Activated naive CD8-positive, alpha-beta T cell treated with anti-CD3 and anti-CD28 coated beads for 36 hours (primary cell): ENCODE measurements at regions not wholly inside any gene's neighbourhood (a gene's known extent, or its start where the extent isn't known, plus 50 kb on each side); places are given as distances from the start of the nearest gene placed in this dataset.

ENCODE experiments used
- DNase-seq: peaks from one replicate; pipeline ENCODE4 v3.0.0; 2021
- H3K27ac Mint-ChIP-seq: one replicate; pipeline ENCODE4 v1.8.0; 2022; ENCODE audit warnings: mild to moderate bottlenecking, moderate library complexity, mixed read lengths
- H3K27me3 Mint-ChIP-seq: one replicate; pipeline ENCODE4 v1.8.0; 2022; ENCODE audit warnings: mild to moderate bottlenecking, mixed read lengths
- H3K36me3 Mint-ChIP-seq: one replicate; pipeline ENCODE4 v1.8.0; 2021; ENCODE audit warnings: mild to moderate bottlenecking, mixed read lengths
- H3K4me1 Mint-ChIP-seq: one replicate; pipeline ENCODE4 v1.8.0; 2021; ENCODE audit warnings: mixed read lengths
- H3K4me3 Mint-ChIP-seq: one replicate; pipeline ENCODE4 v1.8.0; 2022; ENCODE audit warnings: mild to moderate bottlenecking, moderate library complexity, mixed read lengths
- H3K9me3 Mint-ChIP-seq: one replicate; pipeline ENCODE4 v1.8.0; 2022; ENCODE audit warnings: mixed read lengths

GRCh38 chr3:70779296-70779695 is 466.9 kb upstream of the MDFIC2 start:
- Mint-ChIP-seq H3K4me3 (no peak overlapping the region), H3K27ac (no peak overlapping the region), H3K27me3 (peaks cover 17% of the 10 kb centered on the region), H3K36me3 (peaks cover 4% of the 10 kb centered on the region), H3K9me3 (peaks cover 7% of the 10 kb centered on the region), H3K4me1 (no peaks in the 10 kb centered on the region)
- DNase-seq: no peak

- peaks cover 7% of the 10 kb centered on the region for H3K9me3 Mint-ChIP-seq
- peaks cover 4% of the 10 kb centered on the region for H3K36me3 Mint-ChIP-seq
- peaks cover 7% of the 10 kb centered on the region for H3K4me1 Mint-ChIP-seq
- no peak overlapping the region for H3K27ac Mint-ChIP-seq
- no peak for DNase-seq
- H3K27me3 Mint-ChIP-seq: peaks cover 23% of the 10 kb centered on the region
- no peak overlapping the region for H3K4me3 Mint-ChIP-seq
Measured at GRCh38 chr3:70776081-70776480, 463.6 kb upstream of the MDFIC2 start.

GRCh38 chr3:70775257-70775656 is 462.8 kb upstream of the MDFIC2 start:
- peaks cover 9% of the 10 kb centered on the region for H3K9me3 Mint-ChIP-seq
- no peak overlapping the region for H3K4me3 Mint-ChIP-seq
- peaks cover 9% of the 10 kb centered on the region for H3K36me3 Mint-ChIP-seq
- peaks cover 24% of the 10 kb centered on the region for H3K27me3 Mint-ChIP-seq
- peaks cover 15% of the 10 kb centered on the region for H3K4me1 Mint-ChIP-seq
- DNase-seq: no peak
- H3K27ac Mint-ChIP-seq: no peak overlapping the region

GRCh38 chr3:70774641-70775040 is 462.2 kb upstream of the MDFIC2 start:
- no peak overlapping the region for H3K4me3 Mint-ChIP-seq
- H3K9me3 Mint-ChIP-seq: peaks cover 14% of the 10 kb centered on the region
- no peak for DNase-seq
- peaks cover 14% of the 10 kb centered on the region for H3K36me3 Mint-ChIP-seq
- no peak overlapping the region for H3K27ac Mint-ChIP-seq
- H3K27me3 Mint-ChIP-seq: peaks cover 30% of the 10 kb centered on the region
- H3K4me1 Mint-ChIP-seq: peaks cover 15% of the 10 kb centered on the region

GRCh38 chr3:70771426-70772147 is 459.1 kb upstream of the MDFIC2 start:
- peak overlapping the region; percentile 58 for H3K27ac Mint-ChIP-seq
- no peak overlapping the region for H3K4me3 Mint-ChIP-seq
- H3K27me3 Mint-ChIP-seq: peaks cover 39% of the 10 kb centered on the region
- no peak for DNase-seq
- H3K4me1 Mint-ChIP-seq: peaks cover 15% of the 10 kb centered on the region
- peaks cover 12% of the 10 kb centered on the region for H3K36me3 Mint-ChIP-seq
- H3K9me3 Mint-ChIP-seq: peaks cover 9% of the 10 kb centered on the region

- peaks cover 45% of the 10 kb centered on the region for H3K27me3 Mint-ChIP-seq
- peaks cover 12% of the 10 kb centered on the region for H3K36me3 Mint-ChIP-seq
- H3K4me1 Mint-ChIP-seq: peaks cover 15% of the 10 kb centered on the region
- DNase-seq: no peak
- H3K4me3 Mint-ChIP-seq: no peak overlapping the region
- H3K27ac Mint-ChIP-seq: no peak overlapping the region
- H3K9me3 Mint-ChIP-seq: peaks cover 9% of the 10 kb centered on the region
Measured at GRCh38 chr3:70770650-70771049, 458.2 kb upstream of the MDFIC2 start.

- peaks cover 23% of the 10 kb centered on the region for H3K4me1 Mint-ChIP-seq
- no peak overlapping the region for H3K4me3 Mint-ChIP-seq
- no peak overlapping the region for H3K27ac Mint-ChIP-seq
- peaks cover 34% of the 10 kb centered on the region for H3K27me3 Mint-ChIP-seq
- H3K9me3 Mint-ChIP-seq: peaks cover 8% of the 10 kb centered on the region
- DNase-seq: no peak
- H3K36me3 Mint-ChIP-seq: peaks cover 12% of the 10 kb centered on the region
Measured at GRCh38 chr3:70766301-70766700, 453.9 kb upstream of the MDFIC2 start.

GRCh38 chr3:70763894-70764293 is 451.5 kb upstream of the MDFIC2 start:
- no peak for DNase-seq
- no peak overlapping the region for H3K27ac Mint-ChIP-seq
- no peak overlapping the region for H3K4me3 Mint-ChIP-seq
- peaks cover 19% of the 10 kb centered on the region for H3K27me3 Mint-ChIP-seq
- H3K36me3 Mint-ChIP-seq: no peaks in the 10 kb centered on the region
- H3K9me3 Mint-ChIP-seq: no peaks in the 10 kb centered on the region
- H3K4me1 Mint-ChIP-seq: peaks cover 13% of the 10 kb centered on the region

GRCh38 chr3:70757658-70758057 is 445.2 kb upstream of the MDFIC2 start:
- DNase-seq: no peak
- Mint-ChIP-seq H3K4me1 (no peaks in the 10 kb centered on the region), H3K36me3 (no peaks in the 10 kb centered on the region), H3K9me3 (peaks cover 3% of the 10 kb centered on the region), H3K27ac (no peak overlapping the region), H3K4me3 (no peak overlapping the region), H3K27me3 (peaks cover under 1% of the 10 kb centered on the region)

GRCh38 chr3:70755526-70755925 is 443.1 kb upstream of the MDFIC2 start:
- H3K36me3 Mint-ChIP-seq: no peaks in the 10 kb centered on the region
- H3K9me3 Mint-ChIP-seq: peaks cover 3% of the 10 kb centered on the region
- peaks cover 8% of the 10 kb centered on the region for H3K27me3 Mint-ChIP-seq
- no peaks in the 10 kb centered on the region for H3K4me1 Mint-ChIP-seq
- DNase-seq: no peak
- no peak overlapping the region for H3K4me3 Mint-ChIP-seq
- H3K27ac Mint-ChIP-seq: no peak overlapping the region

- H3K4me1 Mint-ChIP-seq: no peaks in the 10 kb centered on the region
- no peak for DNase-seq
- no peak overlapping the region for H3K27ac Mint-ChIP-seq
- no peaks in the 10 kb centered on the region for H3K36me3 Mint-ChIP-seq
- H3K9me3 Mint-ChIP-seq: peaks cover 3% of the 10 kb centered on the region
- H3K27me3 Mint-ChIP-seq: peaks cover 8% of the 10 kb centered on the region
- no peak overlapping the region for H3K4me3 Mint-ChIP-seq
Measured at GRCh38 chr3:70754314-70754713, 441.9 kb upstream of the MDFIC2 start.

- Mint-ChIP-seq H3K27ac (no peak overlapping the region), H3K27me3 (peaks cover 16% of the 10 kb centered on the region), H3K4me3 (no peak overlapping the region), H3K36me3 (no peaks in the 10 kb centered on the region), H3K9me3 (peaks cover 3% of the 10 kb centered on the region), H3K4me1 (no peaks in the 10 kb centered on the region)
- DNase-seq: no peak
Measured at GRCh38 chr3:70753572-70753971, 441.1 kb upstream of the MDFIC2 start.

GRCh38 chr3:70752051-70752450 is 439.6 kb upstream of the MDFIC2 start:
- H3K4me3 Mint-ChIP-seq: no peak overlapping the region
- H3K27me3 Mint-ChIP-seq: peaks cover 26% of the 10 kb centered on the region
- H3K9me3 Mint-ChIP-seq: peaks cover 3% of the 10 kb centered on the region
- DNase-seq: no peak
- no peaks in the 10 kb centered on the region for H3K36me3 Mint-ChIP-seq
- H3K4me1 Mint-ChIP-seq: no peaks in the 10 kb centered on the region
- H3K27ac Mint-ChIP-seq: no peak overlapping the region

GRCh38 chr3:70749122-70749521 is 436.7 kb upstream of the MDFIC2 start:
- Mint-ChIP-seq H3K9me3 (no peaks in the 10 kb centered on the region), H3K27me3 (peaks cover 29% of the 10 kb centered on the region), H3K4me1 (no peaks in the 10 kb centered on the region), H3K36me3 (no peaks in the 10 kb centered on the region), H3K4me3 (no peak overlapping the region), H3K27ac (no peak overlapping the region)
- DNase-seq: no peak

GRCh38 chr3:70748593-70748992 is 436.2 kb upstream of the MDFIC2 start:
- DNase-seq: no peak
- no peaks in the 10 kb centered on the region for H3K36me3 Mint-ChIP-seq
- H3K27ac Mint-ChIP-seq: no peak overlapping the region
- H3K4me1 Mint-ChIP-seq: no peaks in the 10 kb centered on the region
- peaks cover 29% of the 10 kb centered on the region for H3K27me3 Mint-ChIP-seq
- H3K9me3 Mint-ChIP-seq: no peaks in the 10 kb centered on the region
- no peak overlapping the region for H3K4me3 Mint-ChIP-seq

- DNase-seq: no peak
- H3K4me3 Mint-ChIP-seq: no peak overlapping the region
- H3K27me3 Mint-ChIP-seq: peaks cover 29% of the 10 kb centered on the region
- H3K4me1 Mint-ChIP-seq: no peaks in the 10 kb centered on the region
- H3K9me3 Mint-ChIP-seq: no peaks in the 10 kb centered on the region
- no peaks in the 10 kb centered on the region for H3K36me3 Mint-ChIP-seq
- H3K27ac Mint-ChIP-seq: no peak overlapping the region
Measured at GRCh38 chr3:70747847-70748246, 435.4 kb upstream of the MDFIC2 start.
